Muscle of back (tissue), 3 donors: ENCODE measurements at regions not wholly inside any gene's neighbourhood (a gene's known extent, or its start where the extent isn't known, plus 50 kb on each side); places are given as distances from the start of the nearest gene placed in this dataset.
"Not testable (repeated sequence)": the region's sequence is repeated elsewhere in the genome, so short reads cannot be mapped to it uniquely, and the experiment has no call there.

Experiments
- DNase-seq, 3 donors: peaks; one replicate each; pipeline versions ENCODE4 v3.0.0 to v3.0.0-alpha.2; 2013

- no peak for DNase-seq
Measured at GRCh38 chr3:20254268-20255117, 68.5 kb upstream of the SGO1 start.

DNA sequence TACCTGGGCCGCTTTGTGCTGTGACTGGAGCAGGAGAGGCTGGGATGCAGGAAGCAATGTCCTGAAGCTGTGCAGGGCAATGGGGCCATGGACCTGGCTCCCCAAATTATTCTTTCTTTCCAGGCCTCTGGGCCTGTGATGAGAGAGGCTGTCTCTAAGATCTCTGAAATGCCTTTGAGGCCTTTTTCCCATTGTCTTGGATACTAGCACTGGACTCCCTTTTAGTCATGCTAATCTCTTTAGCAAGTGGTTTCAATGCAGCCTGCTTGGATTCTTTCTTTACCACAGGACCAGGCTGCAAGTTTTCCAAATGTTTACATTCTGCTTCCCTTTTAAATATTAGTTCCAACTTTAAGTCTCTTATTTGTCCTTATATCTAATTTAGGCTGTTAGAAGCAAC lies 64.8 kb upstream of the SGO1 start:
- no peak for DNase-seq

DNA sequence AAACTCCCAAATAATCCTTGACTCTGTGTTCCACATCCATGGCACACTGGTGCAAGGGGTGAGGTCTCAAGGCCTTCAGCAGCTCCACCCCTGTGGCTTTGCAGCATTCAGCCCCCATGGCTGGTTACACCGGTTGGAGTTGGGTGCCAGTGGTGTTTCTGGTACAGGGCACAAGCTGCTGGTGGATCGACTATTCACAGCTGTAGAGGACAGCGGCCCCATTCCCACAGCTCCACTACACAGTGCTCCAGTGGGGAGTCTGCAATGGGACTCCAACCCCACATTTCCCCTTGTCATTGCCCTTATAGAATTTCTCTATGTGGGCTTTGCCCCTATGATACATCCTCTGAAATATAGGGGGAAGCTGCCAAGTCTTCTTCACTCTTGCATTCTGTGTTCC lies 64.3 kb upstream of the SGO1 start:
- no peak for DNase-seq

DNA sequence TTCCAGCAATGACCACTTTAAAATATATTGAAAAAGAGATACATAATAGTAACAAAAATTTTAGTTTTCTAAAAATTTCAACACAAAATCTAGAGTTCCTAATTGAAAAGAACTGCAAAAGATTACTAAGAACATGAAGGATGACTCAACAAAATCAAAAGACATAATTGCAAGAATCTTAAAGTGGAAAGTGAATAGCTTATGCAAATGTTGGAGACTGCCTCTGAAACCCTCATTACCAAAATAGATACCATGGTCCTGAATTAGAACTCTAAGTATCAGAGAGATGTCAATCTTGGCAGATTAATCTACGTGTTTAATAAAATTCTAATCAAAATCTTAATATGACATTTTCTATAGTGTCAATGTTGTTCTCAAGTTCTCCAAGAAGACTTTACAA lies 60.7 kb upstream of the SGO1 start:
- DNase-seq = no peak

GRCh38 chr3:20245781-20246180 lies 59.8 kb upstream of the SGO1 start:
- no peak for DNase-seq

DNA sequence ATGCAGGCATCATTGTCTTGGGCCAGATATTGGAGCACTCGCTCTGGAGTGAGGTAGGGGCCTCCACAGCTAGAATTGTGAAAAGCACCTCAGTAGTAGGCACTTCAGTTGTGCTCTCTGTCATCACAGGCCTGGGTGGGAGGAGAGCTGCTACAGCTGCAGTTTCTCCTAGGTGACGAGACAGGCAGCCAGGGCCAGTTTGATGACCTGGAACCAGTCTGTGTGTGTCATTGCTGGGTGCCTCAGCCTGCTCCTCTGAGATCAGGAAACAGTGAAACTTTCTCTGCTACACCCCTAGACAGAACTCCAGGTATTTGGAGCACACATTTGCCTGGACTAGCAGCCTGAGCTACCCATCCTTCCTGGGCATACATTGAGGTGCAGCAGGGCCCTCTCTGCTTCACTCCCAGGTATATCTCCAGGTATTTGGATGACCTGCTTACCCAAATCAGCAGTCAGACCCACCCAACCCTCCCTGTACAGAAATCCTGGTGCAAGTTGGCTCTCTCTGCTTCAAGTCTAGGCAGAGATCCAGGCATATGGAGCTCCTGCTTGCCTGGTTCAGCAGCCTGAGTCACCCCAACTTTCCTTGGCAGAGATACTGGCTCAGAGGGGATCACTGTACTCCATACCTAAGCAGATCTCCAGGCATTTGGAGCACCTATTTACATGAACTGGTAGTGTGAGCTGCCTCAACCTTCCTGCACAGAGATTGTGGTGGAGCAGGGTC lies 54.3 kb upstream of the SGO1 start:
- no peak for DNase-seq

GRCh38 chr3:20238199-20238598 lies 52.2 kb upstream of the SGO1 start:
- DNase-seq = not testable (repeated sequence)

- no peak for DNase-seq
Measured at GRCh38 chr3:20236603-20237002, 50.6 kb upstream of the SGO1 start.
